IMR-90 (cell line): ENCODE measurements at regions not wholly inside any gene's neighbourhood (a gene's known extent, or its start where the extent isn't known, plus 50 kb on each side); places are given as distances from the start of the nearest gene placed in this dataset.

Source experiments
- ATAC-seq: fragments of 200-7000 bp; cut with Tn5 transposase; 2 replicates; pipeline ENCODE4 v1.9.1; 2020; ENCODE audit warnings: low read depth, mild to moderate bottlenecking, moderate library complexity
- BruUV-seq: library from RNA; stranded (reverse); fragments of 400-500 nt; replicated peaks from 2 replicates; lab custom pipeline; 2021; lab: Mats Ljungman, UMichigan
- CTCF ChIA-PET: fragments of 300-600 bp; formaldehyde crosslinking; extraction: SDS; loops from one replicate; lab custom pipeline; 2021; ENCODE audit warnings: antibody characterized with exemption; lab: Yijun Ruan, JAX
- POLR2A ChIA-PET: fragments of 300-600 bp; sonication (Branson Sonifier 250); formaldehyde crosslinking; loops from one replicate; lab custom pipeline; 2022; ENCODE audit warnings: antibody characterized with exemption; ENCODE audit not compliant: unreplicated experiment; lab: Charles Lee
- DNase-seq: peaks from one replicate; pipeline ENCODE4 v3.0.0; 2013
- H2AFZ ChIP-seq: replicated peaks from 2 replicates; pipeline ENCODE3; 2013; ENCODE audit warnings: low read length, mild to moderate bottlenecking; ENCODE audit not compliant: poor library complexity
- H2AK5ac ChIP-seq: 2 replicates; pipeline ENCODE4 v1.6.1; 2013; ENCODE audit warnings: low read depth, low read length, inconsistent platforms
- H2AK9ac ChIP-seq: replicated peaks from 2 replicates; pipeline ENCODE3; 2013; ENCODE audit warnings: mild to moderate bottlenecking, low read depth, low read length, moderate library complexity; ENCODE audit not compliant: poor library complexity
- H2BK120ac ChIP-seq: 2 replicates; pipeline ENCODE4 v1.6.1; 2013; ENCODE audit warnings: low read depth, low read length, inconsistent platforms
- H2BK15ac ChIP-seq: 3 replicates; pipeline ENCODE4 v1.6.1; 2013; ENCODE audit warnings: low read depth, low read length, inconsistent platforms
- H2BK20ac ChIP-seq: 2 replicates; pipeline ENCODE4 v1.6.1; 2013; ENCODE audit warnings: low read depth, mild to moderate bottlenecking, inconsistent platforms, low read length, moderate library complexity
- H2BK5ac ChIP-seq: 2 replicates; pipeline ENCODE4 v1.6.1; 2013; ENCODE audit warnings: mild to moderate bottlenecking, low read depth, low read length, inconsistent platforms; ENCODE audit not compliant: poor library complexity, severe bottlenecking
- H3K14ac ChIP-seq: replicated peaks from 2 replicates; pipeline ENCODE4 v1.6.1; 2013; ENCODE audit warnings: low read depth, low read length, inconsistent platforms
- H3K18ac ChIP-seq: 2 replicates; pipeline ENCODE4 v1.6.1; 2013; ENCODE audit warnings: low read depth, low read length, control low read depth
- H3K23ac ChIP-seq: 2 replicates; pipeline ENCODE4 v1.6.1; 2013; ENCODE audit warnings: low read depth, low read length, inconsistent platforms
- H3K27ac ChIP-seq: 2 replicates; pipeline ENCODE4 v1.5.1; 2013; ENCODE audit warnings: mild to moderate bottlenecking, control low read depth, low read length; ENCODE audit not compliant: insufficient read depth
- H3K27me3 ChIP-seq: 2 replicates; pipeline ENCODE4 v1.6.1; 2013; ENCODE audit warnings: low read length; ENCODE audit not compliant: control insufficient read depth, insufficient read depth
- H3K36me3 ChIP-seq: 2 replicates; pipeline ENCODE4 v1.6.1; 2013; ENCODE audit warnings: low read length, mixed read lengths; ENCODE audit not compliant: control insufficient read depth, insufficient read depth
- H3K4ac ChIP-seq: 2 replicates; pipeline ENCODE4 v1.6.1; 2013; ENCODE audit warnings: low read depth, low read length, inconsistent platforms
- H3K4me1 ChIP-seq: 2 replicates; pipeline ENCODE4 v1.6.1; 2013; ENCODE audit warnings: low read length, mixed read lengths; ENCODE audit not compliant: control insufficient read depth, insufficient read depth
- H3K4me2 ChIP-seq: 2 replicates; pipeline ENCODE4 v1.6.1; 2013; ENCODE audit warnings: low read depth, mild to moderate bottlenecking, control low read depth, low read length, moderate library complexity
- H3K4me3 ChIP-seq: 2 replicates; pipeline ENCODE4 v1.5.1; 2013; ENCODE audit warnings: low read depth, mild to moderate bottlenecking, control low read depth, low read length, moderate library complexity; ENCODE audit not compliant: insufficient read depth
- H3K56ac ChIP-seq: 2 replicates; pipeline ENCODE4 v1.6.1; 2013; ENCODE audit warnings: low read length, inconsistent platforms; ENCODE audit not compliant: insufficient read depth; ENCODE audit errors: extremely low read depth
- H3K79me1 ChIP-seq, 2 experiments: 2 replicates each; pipeline ENCODE4 v1.6.1; 2013; ENCODE audit warnings: low read length in 2 of 2, inconsistent platforms in 1 of 2, low read depth in 1 of 2
- H3K9ac ChIP-seq: 2 replicates; pipeline ENCODE4 v1.6.1; 2013; ENCODE audit warnings: low read depth, low read length, control low read depth
- H3K9me1 ChIP-seq: 2 replicates; pipeline ENCODE4 v1.6.1; 2013; ENCODE audit warnings: low read length, inconsistent platforms; ENCODE audit not compliant: insufficient read depth
- H3K9me3 ChIP-seq: 2 replicates; pipeline ENCODE4 v1.6.1; 2013; ENCODE audit warnings: low read length; ENCODE audit not compliant: control insufficient read depth, insufficient read depth
- H4K20me1 ChIP-seq: 2 replicates; pipeline ENCODE4 v1.6.1; 2013; ENCODE audit warnings: low read length, inconsistent platforms; ENCODE audit not compliant: insufficient read depth
- H4K5ac ChIP-seq: 2 replicates; pipeline ENCODE4 v1.6.1; 2013; ENCODE audit warnings: mild to moderate bottlenecking, low read depth, low read length, control low read depth
- H4K8ac ChIP-seq, 2 experiments: 2 replicates each; pipeline ENCODE4 v1.6.1; 2013; ENCODE audit warnings: low read depth in 2 of 2, low read length in 2 of 2, control low read depth in 1 of 2, inconsistent platforms in 1 of 2
- H4K91ac ChIP-seq: 2 replicates; pipeline ENCODE4 v1.6.1; 2013; ENCODE audit warnings: low read depth, low read length, inconsistent platforms; ENCODE audit not compliant: insufficient read depth
- BHLHE40 ChIP-seq: fragments of 150-350 bp; IDR thresholded peaks from 2 replicates; pipeline ENCODE4 v1.6.1; 2016; ENCODE audit warnings: mild to moderate bottlenecking, low read depth, low read length
- CEBPB ChIP-seq: IDR thresholded peaks from 2 replicates; pipeline ENCODE4 v1.6.1; 2012; ENCODE audit warnings: low read depth, low read length, improper control_type of control experiment
- CHD1 ChIP-seq: IDR thresholded peaks from 2 replicates; pipeline ENCODE4 v1.6.1; 2012; ENCODE audit warnings: low read depth, low read length, improper control_type of control experiment
- CTCF ChIP-seq: conservative IDR thresholded peaks from 2 replicates; pipeline ENCODE4 v1.5.1; 2012; ENCODE audit warnings: mild to moderate bottlenecking, low read depth, low read length, improper control_type of control experiment
- FOS ChIP-seq: fragments of 150-350 bp; IDR thresholded peaks from 2 replicates; pipeline ENCODE4 v1.6.1; 2016; ENCODE audit warnings: low read depth, low read length
- MAFK ChIP-seq: IDR thresholded peaks from 2 replicates; pipeline ENCODE4 v1.6.1; 2012; ENCODE audit warnings: low read depth, low read length, improper control_type of control experiment
- MAZ ChIP-seq: IDR thresholded peaks from 2 replicates; pipeline ENCODE4 v1.6.1; 2012; ENCODE audit warnings: low read depth, mild to moderate bottlenecking, low read length, improper control_type of control experiment, moderate library complexity, borderline replicate concordance
- MXI1 ChIP-seq: IDR thresholded peaks from 2 replicates; pipeline ENCODE4 v1.6.1; 2012; ENCODE audit warnings: low read depth, mild to moderate bottlenecking, low read length, moderate library complexity, borderline replicate concordance
- POLR2A ChIP-seq: IDR thresholded peaks from 2 replicates; pipeline ENCODE4 v1.6.1; 2012; ENCODE audit warnings: mild to moderate bottlenecking, low read depth, low read length
- RAD21 ChIP-seq: IDR thresholded peaks from 2 replicates; pipeline ENCODE4 v1.6.1; 2012; ENCODE audit warnings: low read length, improper control_type of control experiment
- RCOR1 ChIP-seq: IDR thresholded peaks from 2 replicates; pipeline ENCODE4 v1.6.1; 2012; ENCODE audit warnings: mild to moderate bottlenecking, low read length, improper control_type of control experiment; ENCODE audit not compliant: insufficient replicate concordance
- RFX5 ChIP-seq: IDR thresholded peaks from 2 replicates; pipeline ENCODE4 v1.8.0; 2012; ENCODE audit warnings: low read depth, mild to moderate bottlenecking, low read length, moderate library complexity
- SMC3 ChIP-seq: fragments of 150-350 bp; IDR thresholded peaks from 2 replicates; pipeline ENCODE4 v1.6.1; 2016; ENCODE audit warnings: low read depth, mild to moderate bottlenecking, antibody characterized with exemption, low read length, moderate library complexity
- WGBS, 2 experiments: methylation state at CpG; one replicate each; pipeline versions ENCODE4 v1.1.5 to v1.1.7; 2013; ENCODE audit warnings: missing lambda C conversion rate in 2 of 2; ENCODE audit not compliant: insufficient read length in 1 of 2; ENCODE audit errors: extremely low coverage in 2 of 2; 5-methylcytosine and 5-hydroxymethylcytosine counted together
- dilution Hi-C: fragments of 300-500 bp; cut with HindIII; formaldehyde crosslinking; loops from one replicate; pipeline ENCODE4 v1.14.3; 2018; ENCODE audit warnings: low sequenced_read_pairs; ENCODE audit not compliant: unreplicated experiment
- in situ Hi-C: fragments of 300-500 bp; cut with MboI; formaldehyde crosslinking; loops from 3 replicates; pipeline ENCODE4 v1.14.3; 2019; ENCODE audit warnings: low sequenced_read_pairs, inconsistent platforms, mixed read lengths
- intact Hi-C: fragments of 100-400 bp; cut with micrococcal nuclease; formaldehyde crosslinking; loops from 2 replicates; pipeline ENCODE4 v1.10.0; 2022
- TF ChIP-seq, protein P1 (sequence below): fragments of 150-350 bp; IDR thresholded peaks from 2 replicates; pipeline ENCODE4 v1.6.1; 2016; ENCODE audit warnings: low read depth, mild to moderate bottlenecking, low read length, moderate library complexity, borderline replicate concordance
- TF ChIP-seq, protein P2 (sequence below): fragments of 150-350 bp; IDR thresholded peaks from 2 replicates; pipeline ENCODE4 v1.6.1; 2017; ENCODE audit warnings: mild to moderate bottlenecking, antibody characterized with exemption, low read length, low read depth

- dilution Hi-C loops: no loop called here
- Histone ChIP-seq H4K20me1 (no peaks in the 10 kb centered on the region), H2BK15ac (no peak overlapping the region), H3K9me3 (no peaks in the 10 kb centered on the region), H2BK20ac (no peak overlapping the region), H4K5ac (no peak overlapping the region), H2BK5ac (no peak overlapping the region), H3K18ac (no peak overlapping the region), H3K4me1 (no peaks in the 10 kb centered on the region), H3K27ac (no peak overlapping the region), H2AFZ (no peak overlapping the region), H3K9me1 (no peaks in the 10 kb centered on the region), H3K4me2 (no peak overlapping the region), H3K14ac (no peak overlapping the region), H3K56ac (no peak overlapping the region), H4K91ac (no peak overlapping the region), H3K23ac (no peak overlapping the region), H3K36me3 (no peaks in the 10 kb centered on the region), H3K9ac (no peak overlapping the region), H3K79me1 (no peaks in the 10 kb centered on the region), H2AK5ac (no peak overlapping the region), H3K4me3 (no peak overlapping the region), H3K4ac (no peak overlapping the region), H3K27me3 (no peaks in the 10 kb centered on the region), H2AK9ac (no peak overlapping the region), H2BK120ac (no peak overlapping the region), H4K8ac (no peak overlapping the region)
- no peak for ATAC-seq
- no peak for TF ChIP-seq CHD1
- no peak for TF ChIP-seq RCOR1
- no peak for TF ChIP-seq CTCF
- TF ChIP-seq RAD21: no peak
- TF ChIP-seq RFX5: no peak
- TF ChIP-seq MAZ: no peak
- no peak for TF ChIP-seq BHLHE40
- TF ChIP-seq CEBPB: no peak
- no peak for TF ChIP-seq SMC3
- TF ChIP-seq, protein P1, sequence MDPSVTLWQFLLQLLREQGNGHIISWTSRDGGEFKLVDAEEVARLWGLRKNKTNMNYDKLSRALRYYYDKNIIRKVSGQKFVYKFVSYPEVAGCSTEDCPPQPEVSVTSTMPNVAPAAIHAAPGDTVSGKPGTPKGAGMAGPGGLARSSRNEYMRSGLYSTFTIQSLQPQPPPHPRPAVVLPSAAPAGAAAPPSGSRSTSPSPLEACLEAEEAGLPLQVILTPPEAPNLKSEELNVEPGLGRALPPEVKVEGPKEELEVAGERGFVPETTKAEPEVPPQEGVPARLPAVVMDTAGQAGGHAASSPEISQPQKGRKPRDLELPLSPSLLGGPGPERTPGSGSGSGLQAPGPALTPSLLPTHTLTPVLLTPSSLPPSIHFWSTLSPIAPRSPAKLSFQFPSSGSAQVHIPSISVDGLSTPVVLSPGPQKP: no peak
- TF ChIP-seq POLR2A: no peak
- no peak for TF ChIP-seq FOS
- TF ChIP-seq, protein P2, sequence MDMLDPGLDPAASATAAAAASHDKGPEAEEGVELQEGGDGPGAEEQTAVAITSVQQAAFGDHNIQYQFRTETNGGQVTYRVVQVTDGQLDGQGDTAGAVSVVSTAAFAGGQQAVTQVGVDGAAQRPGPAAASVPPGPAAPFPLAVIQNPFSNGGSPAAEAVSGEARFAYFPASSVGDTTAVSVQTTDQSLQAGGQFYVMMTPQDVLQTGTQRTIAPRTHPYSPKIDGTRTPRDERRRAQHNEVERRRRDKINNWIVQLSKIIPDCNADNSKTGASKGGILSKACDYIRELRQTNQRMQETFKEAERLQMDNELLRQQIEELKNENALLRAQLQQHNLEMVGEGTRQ: no peak
- no peak for TF ChIP-seq MAFK
- no peak for TF ChIP-seq MXI1
- no CpG with 5 or more reads among the region's 3 CpGs for WGBS, 2 experiments
- POLR2A ChIA-PET: no interaction called here
- no TSS peak for BruUV-seq
- intact Hi-C loops: no loop called here
- in situ Hi-C loops: no loop called here
- DNase-seq: no peak
- CTCF ChIA-PET: interaction anchor here (0.6 kb wide), 1 partner anchor 319 kb away, joined by 3 read pairs; no protein-coding TSS in a partner anchor
These were observed 179.3 kb upstream of the FLRT2 start for GRCh38 chr14:85350667-85351066.
